ENCODE measurements at regions not wholly inside any gene's neighbourhood (a gene's known extent, or its start where the extent isn't known, plus 50 kb on each side); places are given as distances from the start of the nearest gene placed in this dataset.
"Not testable (repeated sequence)": the region's sequence is repeated elsewhere in the genome, so short reads cannot be mapped to it uniquely, and the experiment has no call there.

DNA sequence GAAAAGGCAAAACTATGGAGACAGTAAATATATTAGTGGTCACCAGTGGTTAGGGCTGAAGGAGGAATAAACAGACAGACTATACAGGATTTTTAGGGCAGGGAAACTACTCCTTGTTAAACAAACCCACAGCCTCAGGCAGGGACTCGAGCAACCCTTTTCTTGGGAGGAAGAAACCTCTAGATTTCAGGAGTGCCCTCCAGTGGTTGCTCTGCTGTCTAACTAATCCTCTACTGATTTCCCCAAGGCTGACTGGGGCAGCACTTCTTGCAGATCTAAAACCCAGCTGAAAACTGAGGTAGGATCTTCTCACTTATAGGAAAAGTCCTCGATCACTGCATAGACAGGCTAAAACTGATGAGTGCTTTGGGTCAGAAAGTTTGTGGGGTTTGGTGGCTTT is 176.8 kb downstream of the ISOC1 start:
- TF ChIP-seq RAD21 (conservative IDR thresholded peaks at IDR 0.05) = no peak
- TF ChIP-seq MXI1 (conservative IDR thresholded peaks at IDR 0.05; ENCODE audit: poor library complexity, severe bottlenecking) = no peak
- TF ChIP-seq EZH2 (IDR thresholded peaks at IDR 0.05; ENCODE audit: borderline replicate concordance, insufficient read depth, low read length, poor library complexity, severe bottlenecking) = no peak
- no peak for TF ChIP-seq TAF1 (IDR thresholded peaks at IDR 0.05; ENCODE audit: low read depth)
- TF ChIP-seq, protein P1, sequence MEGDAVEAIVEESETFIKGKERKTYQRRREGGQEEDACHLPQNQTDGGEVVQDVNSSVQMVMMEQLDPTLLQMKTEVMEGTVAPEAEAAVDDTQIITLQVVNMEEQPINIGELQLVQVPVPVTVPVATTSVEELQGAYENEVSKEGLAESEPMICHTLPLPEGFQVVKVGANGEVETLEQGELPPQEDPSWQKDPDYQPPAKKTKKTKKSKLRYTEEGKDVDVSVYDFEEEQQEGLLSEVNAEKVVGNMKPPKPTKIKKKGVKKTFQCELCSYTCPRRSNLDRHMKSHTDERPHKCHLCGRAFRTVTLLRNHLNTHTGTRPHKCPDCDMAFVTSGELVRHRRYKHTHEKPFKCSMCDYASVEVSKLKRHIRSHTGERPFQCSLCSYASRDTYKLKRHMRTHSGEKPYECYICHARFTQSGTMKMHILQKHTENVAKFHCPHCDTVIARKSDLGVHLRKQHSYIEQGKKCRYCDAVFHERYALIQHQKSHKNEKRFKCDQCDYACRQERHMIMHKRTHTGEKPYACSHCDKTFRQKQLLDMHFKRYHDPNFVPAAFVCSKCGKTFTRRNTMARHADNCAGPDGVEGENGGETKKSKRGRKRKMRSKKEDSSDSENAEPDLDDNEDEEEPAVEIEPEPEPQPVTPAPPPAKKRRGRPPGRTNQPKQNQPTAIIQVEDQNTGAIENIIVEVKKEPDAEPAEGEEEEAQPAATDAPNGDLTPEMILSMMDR (IDR thresholded peaks at IDR 0.05; ENCODE audit: poor library complexity, severe bottlenecking) = no peak
- no peak for TF ChIP-seq EP300 (conservative IDR thresholded peaks at IDR 0.05; ENCODE audit: poor library complexity, severe bottlenecking)
- TF ChIP-seq, protein P2, sequence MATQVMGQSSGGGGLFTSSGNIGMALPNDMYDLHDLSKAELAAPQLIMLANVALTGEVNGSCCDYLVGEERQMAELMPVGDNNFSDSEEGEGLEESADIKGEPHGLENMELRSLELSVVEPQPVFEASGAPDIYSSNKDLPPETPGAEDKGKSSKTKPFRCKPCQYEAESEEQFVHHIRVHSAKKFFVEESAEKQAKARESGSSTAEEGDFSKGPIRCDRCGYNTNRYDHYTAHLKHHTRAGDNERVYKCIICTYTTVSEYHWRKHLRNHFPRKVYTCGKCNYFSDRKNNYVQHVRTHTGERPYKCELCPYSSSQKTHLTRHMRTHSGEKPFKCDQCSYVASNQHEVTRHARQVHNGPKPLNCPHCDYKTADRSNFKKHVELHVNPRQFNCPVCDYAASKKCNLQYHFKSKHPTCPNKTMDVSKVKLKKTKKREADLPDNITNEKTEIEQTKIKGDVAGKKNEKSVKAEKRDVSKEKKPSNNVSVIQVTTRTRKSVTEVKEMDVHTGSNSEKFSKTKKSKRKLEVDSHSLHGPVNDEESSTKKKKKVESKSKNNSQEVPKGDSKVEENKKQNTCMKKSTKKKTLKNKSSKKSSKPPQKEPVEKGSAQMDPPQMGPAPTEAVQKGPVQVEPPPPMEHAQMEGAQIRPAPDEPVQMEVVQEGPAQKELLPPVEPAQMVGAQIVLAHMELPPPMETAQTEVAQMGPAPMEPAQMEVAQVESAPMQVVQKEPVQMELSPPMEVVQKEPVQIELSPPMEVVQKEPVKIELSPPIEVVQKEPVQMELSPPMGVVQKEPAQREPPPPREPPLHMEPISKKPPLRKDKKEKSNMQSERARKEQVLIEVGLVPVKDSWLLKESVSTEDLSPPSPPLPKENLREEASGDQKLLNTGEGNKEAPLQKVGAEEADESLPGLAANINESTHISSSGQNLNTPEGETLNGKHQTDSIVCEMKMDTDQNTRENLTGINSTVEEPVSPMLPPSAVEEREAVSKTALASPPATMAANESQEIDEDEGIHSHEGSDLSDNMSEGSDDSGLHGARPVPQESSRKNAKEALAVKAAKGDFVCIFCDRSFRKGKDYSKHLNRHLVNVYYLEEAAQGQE (IDR thresholded peaks at IDR 0.05; ENCODE audit: borderline replicate concordance) = no peak
- TF ChIP-seq SMC3 (conservative IDR thresholded peaks at IDR 0.05; ENCODE audit: poor library complexity) = no peak
- no peak for TF ChIP-seq POLR2AphosphoS5 (IDR thresholded peaks at IDR 0.05)
- Histone ChIP-seq H3K36me3 (ENCODE audit: insufficient read depth, low read length) (no peaks in the 10 kb centered on the region), H3K27me3 (ENCODE audit: insufficient read depth, low read depth, low read length) (no peaks in the 10 kb centered on the region), H3K9ac (ENCODE audit: low read length) (no peak overlapping the region), H4K20me1 (ENCODE audit: insufficient read depth) (no peaks in the 10 kb centered on the region), H3K9me2 (ENCODE audit: insufficient read depth, low read length) (no peaks in the 10 kb centered on the region), H3K4me2 (ENCODE audit: low read length) (no peak overlapping the region), H3K4me3 (ENCODE audit: low read length) (no peak overlapping the region), H2AFZ (ENCODE audit: low read depth, low read length) (no peak overlapping the region), H3K9me3 (ENCODE audit: low read length) (no peaks in the 10 kb centered on the region), H3F3A (ENCODE audit: insufficient read depth, low read length, poor library complexity, severe bottlenecking) (no peaks in the 10 kb centered on the region), H3K27ac (ENCODE audit: low read length) (no peak overlapping the region), H3K79me2 (replicated peaks; ENCODE audit: insufficient read depth, low read length) (no peaks in the 10 kb centered on the region)

DNA sequence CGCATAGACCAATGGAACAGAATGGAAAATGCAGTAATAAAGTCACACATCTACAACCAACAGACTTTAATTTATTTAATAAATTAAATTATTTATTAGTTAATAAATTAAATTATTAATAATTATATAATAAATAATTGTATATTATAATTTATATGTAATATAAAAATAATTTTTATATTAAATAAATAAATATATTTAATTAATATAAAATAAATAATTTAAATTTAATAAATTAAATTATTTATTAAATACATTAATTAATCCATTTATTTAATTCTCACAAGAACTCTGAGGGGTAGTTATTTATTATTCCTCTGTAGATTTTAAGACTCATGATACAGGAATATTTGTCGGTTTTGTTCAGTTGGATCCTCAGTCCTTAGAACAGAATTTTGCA is 176.1 kb upstream of the ADAMTS19 start:
- TF ChIP-seq, protein P2 (IDR thresholded peaks at IDR 0.05; ENCODE audit: borderline replicate concordance) = no peak
- TF ChIP-seq EP300 (conservative IDR thresholded peaks at IDR 0.05; ENCODE audit: poor library complexity, severe bottlenecking) (no peak), EZH2 (IDR thresholded peaks at IDR 0.05; ENCODE audit: borderline replicate concordance, insufficient read depth, low read length, poor library complexity, severe bottlenecking) (no peak)
- H3K27ac ChIP-seq (ENCODE audit: low read length) = no peak overlapping the region
- H3F3A ChIP-seq (ENCODE audit: insufficient read depth, low read length, poor library complexity, severe bottlenecking) = no peaks in the 10 kb centered on the region

DNA sequence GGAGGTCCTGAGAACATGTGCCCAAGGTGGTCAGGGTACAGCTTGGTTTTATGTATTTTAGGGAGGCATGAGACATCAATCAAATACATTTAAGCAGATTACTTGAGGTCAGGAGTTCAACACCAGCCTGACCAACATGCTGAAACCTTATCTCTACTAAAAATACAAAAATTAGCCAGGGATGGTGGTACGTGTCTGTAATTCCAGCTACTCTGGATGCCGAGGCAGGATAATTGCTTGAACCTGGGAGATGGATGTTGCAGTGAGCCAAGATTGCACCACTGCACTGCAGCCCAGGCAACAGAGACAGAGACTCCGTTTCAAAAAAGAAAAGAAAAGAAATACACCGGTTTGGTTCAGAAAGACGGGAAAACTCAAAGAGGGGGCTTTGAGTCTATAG is 165.9 kb upstream of the ADAMTS19 start:
- H3K4me2 ChIP-seq (ENCODE audit: low read length); H3K4me3 ChIP-seq (ENCODE audit: low read length); H3K36me3 ChIP-seq (ENCODE audit: insufficient read depth, low read length); H3F3A ChIP-seq (ENCODE audit: insufficient read depth, low read length, poor library complexity, severe bottlenecking); H3K79me2 ChIP-seq (replicated peaks; ENCODE audit: insufficient read depth, low read length); H3K9ac ChIP-seq (ENCODE audit: low read length); H3K9me2 ChIP-seq (ENCODE audit: insufficient read depth, low read length); H3K9me3 ChIP-seq (ENCODE audit: low read length); H4K20me1 ChIP-seq (ENCODE audit: insufficient read depth); H2AFZ ChIP-seq (ENCODE audit: low read depth, low read length); H3K27ac ChIP-seq (ENCODE audit: low read length); H3K27me3 ChIP-seq (ENCODE audit: insufficient read depth, low read depth, low read length): not testable (repeated sequence)

More for the DNA sequence above, 176.1 kb upstream of the ADAMTS19 start:
- Histone ChIP-seq H3K79me2 (replicated peaks; ENCODE audit: insufficient read depth, low read length) (no peaks in the 10 kb centered on the region), H3K36me3 (ENCODE audit: insufficient read depth, low read length) (no peaks in the 10 kb centered on the region), H3K9ac (ENCODE audit: low read length) (no peak overlapping the region), H4K20me1 (ENCODE audit: insufficient read depth) (no peaks in the 10 kb centered on the region), H3K4me2 (ENCODE audit: low read length) (no peak overlapping the region), H2AFZ (ENCODE audit: low read depth, low read length) (no peak overlapping the region), H3K9me2 (ENCODE audit: insufficient read depth, low read length) (no peaks in the 10 kb centered on the region), H3K4me3 (ENCODE audit: low read length) (no peak overlapping the region), H3K27me3 (ENCODE audit: insufficient read depth, low read depth, low read length) (no peaks in the 10 kb centered on the region), H3K9me3 (ENCODE audit: low read length) (no peaks in the 10 kb centered on the region)
